NCI-H510A (cell line): ENCODE measurements at regions not wholly inside any gene's neighbourhood (a gene's known extent, or its start where the extent isn't known, plus 50 kb on each side); places are given as distances from the start of the nearest gene placed in this dataset.
"Not testable (repeated sequence)": the region's sequence is repeated elsewhere in the genome, so short reads cannot be mapped to it uniquely, and the experiment has no call there.

Experiments
- DNase-seq: peaks from one replicate; lab custom pipeline; 2025; lab: John Stamatoyannopoulos, UW

DNA sequence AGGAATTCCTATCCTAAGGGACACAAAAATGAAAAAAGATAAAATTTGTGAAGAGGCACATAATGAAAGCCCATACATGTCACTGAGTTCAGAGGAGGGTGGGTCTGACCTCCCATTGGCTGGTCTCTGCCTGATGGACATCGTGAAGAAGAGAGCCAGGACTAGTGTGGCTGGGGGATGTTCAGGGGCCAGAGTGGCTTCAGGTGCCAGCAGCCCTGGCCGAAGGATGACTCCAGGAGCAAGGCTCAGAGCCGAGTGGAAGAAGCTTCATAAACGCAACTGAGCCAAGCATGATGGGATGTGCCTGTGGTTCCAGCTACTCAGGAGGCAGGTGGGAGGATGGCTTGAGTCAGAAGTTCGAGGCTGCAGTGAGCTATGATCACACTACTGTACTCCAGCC lies 56.9 kb upstream of the ATP5PO start:
- DNase-seq: no peak

DNA sequence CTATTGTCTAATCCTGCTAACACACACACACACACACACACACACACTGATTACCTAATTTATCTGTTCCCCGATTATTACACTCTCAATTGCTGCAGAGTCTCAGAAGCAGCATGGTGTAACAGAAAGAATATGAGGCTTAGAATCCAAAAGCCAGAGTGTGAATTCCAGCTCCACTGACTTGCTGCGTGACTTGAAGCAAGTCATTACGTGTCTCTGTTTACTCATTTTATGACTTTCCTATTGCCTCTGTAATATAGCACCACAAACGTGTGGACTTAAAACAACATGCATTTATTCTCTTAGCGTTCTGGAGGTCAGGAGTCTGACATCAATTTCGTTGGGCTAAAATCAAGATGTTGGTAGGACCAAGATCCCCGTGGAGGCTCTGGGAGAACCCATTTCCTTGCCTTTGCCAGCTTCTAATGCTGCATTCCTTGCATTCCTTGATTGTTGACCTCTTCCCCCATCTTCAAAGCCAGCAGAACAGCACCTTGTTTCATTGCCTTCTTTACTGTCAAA lies 55.9 kb upstream of the ATP5PO start:
- no peak for DNase-seq

DNA sequence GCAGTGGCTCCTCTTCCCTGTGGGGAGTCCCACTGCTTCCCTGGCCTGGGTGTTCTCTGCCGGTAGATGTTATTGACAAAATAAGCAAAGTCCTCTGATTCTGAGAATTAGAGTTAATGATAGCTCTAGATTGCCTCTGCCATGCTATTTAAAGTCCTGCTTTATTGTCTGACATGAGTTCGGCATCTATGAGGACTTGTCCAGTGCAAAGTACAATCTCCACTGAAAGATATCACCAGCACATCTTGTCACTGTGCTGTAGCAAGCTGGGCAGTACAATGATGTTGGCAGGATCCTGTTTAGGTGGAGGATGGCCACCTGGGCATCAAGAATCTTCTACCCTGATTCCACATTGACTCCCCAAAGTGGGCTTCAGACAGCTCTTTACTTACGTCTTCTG lies 54.0 kb upstream of the ATP5PO start:
- DNase-seq: no peak

DNA sequence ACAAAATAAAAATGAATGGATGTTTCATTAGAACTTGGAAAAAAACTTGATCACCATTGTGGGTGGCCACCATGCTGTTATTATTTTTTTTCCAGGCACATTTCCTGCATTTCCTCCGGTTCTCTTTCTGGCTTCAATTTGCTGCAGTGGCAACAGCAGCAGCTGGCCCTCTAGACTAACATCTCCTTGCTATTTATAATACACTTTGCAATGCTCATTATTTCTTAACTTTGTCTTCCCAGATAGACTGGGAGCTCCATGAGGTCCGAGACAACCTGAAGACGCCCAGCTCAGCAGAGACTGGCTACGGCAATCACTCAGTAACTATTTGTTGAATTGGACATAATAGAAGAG lies 53.4 kb upstream of the ATP5PO start:
- no peak for DNase-seq

DNA sequence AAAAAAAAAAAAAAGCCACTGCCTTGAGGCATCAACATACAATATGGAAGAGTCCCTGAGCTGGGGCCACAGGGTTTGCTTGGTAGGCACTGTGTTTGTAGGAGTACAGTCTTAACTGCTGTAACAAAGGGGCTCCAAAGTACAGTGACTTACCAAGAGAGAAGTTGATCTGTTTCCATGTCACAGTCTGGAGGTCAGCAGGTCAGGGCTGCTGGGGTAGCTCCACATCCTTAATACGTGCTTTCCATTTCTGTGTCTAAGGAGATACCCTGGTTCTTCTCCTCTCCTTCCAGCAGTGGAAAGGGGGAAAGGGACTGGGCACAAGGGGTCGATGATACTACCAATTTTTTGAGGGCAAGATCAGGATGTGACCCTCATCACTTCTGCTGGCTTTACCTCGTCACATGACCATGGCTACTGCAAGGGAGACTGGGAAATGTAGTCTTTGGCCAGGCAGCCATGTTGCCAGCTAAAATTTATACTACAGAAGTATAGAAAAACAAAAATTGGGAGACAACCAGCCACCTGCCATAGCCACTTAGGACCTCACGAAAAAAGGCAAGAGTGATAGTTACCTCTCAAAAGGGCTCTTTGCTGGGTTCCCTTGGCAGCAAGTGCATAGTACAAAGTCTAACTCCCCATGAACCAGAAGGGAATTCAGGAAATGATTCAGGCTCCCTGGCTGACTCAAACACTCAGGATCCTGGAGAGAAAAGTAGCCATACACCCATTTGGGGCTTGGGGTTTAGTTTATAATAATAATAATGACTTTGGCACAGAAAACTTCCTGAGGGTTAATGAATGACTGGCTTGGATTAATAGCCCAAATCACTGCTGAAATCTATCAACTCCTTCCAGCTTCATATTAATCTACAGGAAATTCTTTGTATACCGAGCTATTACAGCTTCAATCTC lies 52.7 kb upstream of the ATP5PO start:
- DNase-seq: no peak

DNA sequence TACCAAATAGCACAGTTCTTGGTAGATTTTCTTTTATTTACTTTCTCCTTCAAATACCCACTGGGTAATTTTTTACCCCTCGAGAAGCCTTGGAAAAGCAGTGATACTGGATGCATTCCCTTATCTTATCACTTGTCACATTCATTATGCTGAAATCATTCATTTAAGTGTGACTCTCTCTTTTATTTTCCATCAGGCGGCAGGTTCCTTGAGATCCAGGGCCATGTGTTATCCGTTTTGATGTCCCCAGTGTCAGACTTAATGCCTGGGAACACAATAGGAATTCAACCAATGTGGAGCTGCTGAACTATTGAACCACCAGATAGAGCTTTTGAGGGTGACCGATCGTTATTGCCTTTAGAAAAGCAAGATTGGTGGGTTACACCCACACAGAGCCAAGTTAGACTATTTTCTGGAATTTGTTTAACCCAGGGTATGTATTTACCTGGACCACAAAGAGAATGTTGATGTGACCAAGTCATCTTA lies 51.5 kb upstream of the ATP5PO start:
- no peak for DNase-seq

DNA sequence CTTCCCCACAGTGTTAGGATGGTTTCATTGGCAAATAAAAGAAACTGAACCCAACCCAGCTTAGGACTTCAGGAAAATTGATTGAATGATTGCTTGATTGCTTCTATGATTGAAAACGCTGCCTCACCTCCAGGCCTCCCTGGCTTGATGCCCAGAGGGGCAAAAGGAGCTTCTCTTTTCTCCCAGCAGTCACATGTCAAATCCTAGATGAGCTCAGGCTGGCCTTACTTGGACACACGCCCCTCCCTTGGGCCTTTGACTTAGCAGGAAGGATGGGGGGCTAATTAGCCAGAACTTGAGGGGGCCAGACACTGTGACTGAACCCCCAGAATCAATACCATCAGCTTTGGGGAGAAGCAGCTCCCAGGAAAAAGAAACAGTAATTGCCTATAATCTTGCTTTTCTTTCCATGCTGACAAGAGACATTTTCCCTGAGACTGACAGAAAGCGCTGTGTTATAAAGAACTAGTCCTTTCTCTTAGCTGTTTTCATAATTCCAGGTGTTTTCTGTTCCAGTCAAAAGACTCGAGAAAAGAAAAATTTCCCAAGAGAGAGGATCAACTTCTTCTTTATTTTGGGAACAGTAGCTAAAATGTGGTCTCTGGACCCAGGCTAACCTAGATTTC lies 50.8 kb upstream of the ATP5PO start:
- no peak for DNase-seq

DNA sequence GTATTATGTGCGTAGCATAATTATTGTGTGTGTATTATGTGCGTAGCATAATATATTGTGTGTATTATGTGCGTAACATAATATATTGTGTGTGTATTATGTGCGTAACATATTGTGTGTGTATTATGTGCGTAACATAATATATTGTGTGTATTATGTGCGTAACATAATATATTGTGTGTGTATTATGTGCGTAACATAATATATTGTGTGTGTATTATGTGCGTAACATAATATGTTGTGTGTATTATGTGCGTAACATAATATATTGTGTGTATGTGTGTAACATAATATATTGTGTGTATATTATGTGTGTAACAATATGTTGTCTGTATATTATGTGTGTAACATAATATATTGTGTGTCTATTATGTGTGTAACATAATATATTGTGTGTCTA lies 50.1 kb upstream of the ATP5PO start:
- DNase-seq: not testable (repeated sequence)
